HepG2 (cell line): ENCODE measurements at regions not wholly inside any gene's neighbourhood (a gene's known extent, or its start where the extent isn't known, plus 50 kb on each side); places are given as distances from the start of the nearest gene placed in this dataset.

Experiments
- ATAC-seq: fragments of 200-7000 bp; cut with Tn5 transposase; 3 replicates; pipeline ENCODE4 v1.9.1; 2020; ENCODE audit warnings: mild to moderate bottlenecking, moderate library complexity
- BruUV-seq: library from RNA; stranded (reverse); fragments of 400-500 nt; replicated peaks from 2 replicates; lab custom pipeline; 2021; lab: Mats Ljungman, UMichigan
- CTCF ChIA-PET: fragments of 300-600 bp; formaldehyde crosslinking; extraction: SDS; loops from one replicate; lab custom pipeline; 2021; ENCODE audit warnings: low total read pairs, inconsistent platforms, low intra/inter-chr PET ratio; lab: Yijun Ruan, JAX
- POLR2A ChIA-PET: fragments of 350-600 bp; sonication (Branson Sonifier 250); formaldehyde crosslinking; loops from one replicate; lab custom pipeline; 2020; ENCODE audit warnings: antibody characterized with exemption, inconsistent platforms; lab: Yijun Ruan, JAX
- DNase-seq: peaks from one replicate; pipeline ENCODE4 v3.0.0-alpha.2; 2015; ENCODE audit warnings: low spot score
- FAIRE-seq: peaks from 3 replicates; lab custom pipeline; 2011; peaks lifted over from hg19 to GRCh38; lab: Jason Lieb, UNC
- H2AFZ ChIP-seq: one replicate; pipeline ENCODE4 v1.6.1; 2011; ENCODE audit warnings: low read length, inconsistent platforms
- H3K27ac ChIP-seq: fragments of 300-600 bp; 3 replicates; pipeline ENCODE4 v1.8.0; 2011; ENCODE audit warnings: mixed run types, mild to moderate bottlenecking, mixed read lengths, low read length, inconsistent platforms; ENCODE audit not compliant: insufficient read depth; ENCODE audit errors: extremely low read length
- H3K27me3 ChIP-seq, 2 experiments: fragments of 200-600 bp in 1 of 2; 2 replicates in 1 of 2; 3 replicates in 1 of 2; pipeline versions ENCODE4 v1.6.0 to v1.8.0; 2011; ENCODE audit warnings: low read length in 2 of 2, mild to moderate bottlenecking in 2 of 2, moderate library complexity in 2 of 2, inconsistent platforms in 1 of 2; ENCODE audit not compliant: insufficient read depth in 2 of 2, control insufficient read depth in 1 of 2
- H3K36me3 ChIP-seq, 2 experiments: fragments of 200-600 bp in 1 of 2; replicated peaks in 1 of 2; 2 replicates in 1 of 2; 3 replicates in 1 of 2; pipeline versions ENCODE4 v1.5.1 to v1.8.0; 2011; ENCODE audit warnings: low read length in 2 of 2, inconsistent platforms in 1 of 2; ENCODE audit not compliant: insufficient read depth in 2 of 2, control insufficient read depth in 1 of 2
- H3K4me1 ChIP-seq: 2 replicates; pipeline ENCODE4 v1.5.1; 2012; ENCODE audit warnings: low read length, inconsistent platforms; ENCODE audit not compliant: insufficient read depth
- H3K4me2 ChIP-seq: 2 replicates; pipeline ENCODE4 v1.6.0; 2011; ENCODE audit warnings: low read depth, low read length, inconsistent platforms
- H3K4me3 ChIP-seq, 3 experiments: fragments of 200-600 bp in 1 of 3; sonication (generic), shearing (Covaris generic) in 1 of 3; replicated peaks in 1 of 3; 2 replicates each; pipeline ENCODE4 v1.5.1; 2011 to 2016; ENCODE audit warnings: low read length in 3 of 3, inconsistent platforms in 2 of 3, low read depth in 2 of 3, mild to moderate bottlenecking in 2 of 3, control low read depth in 1 of 3, mixed read lengths in 1 of 3; ENCODE audit not compliant: insufficient read depth in 1 of 3
- H3K79me2 ChIP-seq: one replicate; pipeline ENCODE4 v1.6.1; 2011; ENCODE audit warnings: low read length, inconsistent platforms; ENCODE audit not compliant: insufficient read depth
- H3K9ac ChIP-seq: 2 replicates; pipeline ENCODE4 v1.6.0; 2011; ENCODE audit warnings: mild to moderate bottlenecking, low read depth, low read length, inconsistent platforms; ENCODE audit not compliant: insufficient read depth
- H3K9me3 ChIP-seq: 2 replicates; pipeline ENCODE4 v1.5.1; 2012; ENCODE audit warnings: mild to moderate bottlenecking, low read length
- H4K20me1 ChIP-seq: 2 replicates; pipeline ENCODE4 v1.6.0; 2011; ENCODE audit warnings: inconsistent platforms, mild to moderate bottlenecking, low read length, moderate library complexity; ENCODE audit not compliant: insufficient read depth
- ARID2 ChIP-seq: sonication (generic); formaldehyde crosslinking; IDR thresholded peaks from 2 replicates; pipeline ENCODE4 v1.8.1; 2022; ENCODE audit warnings: mild to moderate bottlenecking, missing genetic modification reagents, borderline replicate concordance
- BCL3 ChIP-seq: sonication (generic); formaldehyde crosslinking; IDR thresholded peaks from 2 replicates; pipeline ENCODE4 v1.5.1; 2020; ENCODE audit warnings: mild to moderate bottlenecking, missing genetic modification reagents, moderate library complexity
- CREM ChIP-seq, 2 experiments: sonication (generic) in 1 of 2; formaldehyde crosslinking in 1 of 2; IDR thresholded peaks; 2 replicates each; pipeline versions ENCODE4 v1.4.0 to v1.6.1; 2016 to 2020; ENCODE audit warnings: antibody characterized with exemption in 1 of 2, mild to moderate bottlenecking in 1 of 2, missing genetic modification reagents in 1 of 2
- HOXD1 ChIP-seq: sonication (generic); formaldehyde crosslinking; IDR thresholded peaks from 2 replicates; pipeline ENCODE4 v1.5.0; 2020; ENCODE audit warnings: missing genetic modification reagents
- PITX1 ChIP-seq: sonication (generic); formaldehyde crosslinking; IDR thresholded peaks from 2 replicates; pipeline ENCODE4 v1.5.1; 2020; ENCODE audit warnings: mild to moderate bottlenecking, missing genetic modification reagents
- TOPORS ChIP-seq: sonication (generic); formaldehyde crosslinking; IDR thresholded peaks from 2 replicates; pipeline ENCODE4 v1.8.0; 2023; ENCODE audit warnings: mild to moderate bottlenecking, missing genetic modification reagents
- ZNF207 ChIP-seq: fragments of 450-650 bp; IDR thresholded peaks from 2 replicates; pipeline ENCODE4 v1.6.1; 2016; ENCODE audit warnings: antibody characterized with exemption, borderline replicate concordance
- ZNF609 ChIP-seq: sonication (generic); formaldehyde crosslinking; IDR thresholded peaks from 2 replicates; pipeline ENCODE4 v1.4.0; 2020; ENCODE audit warnings: mild to moderate bottlenecking, missing genetic modification reagents, borderline replicate concordance
- ZNF644 ChIP-seq: IDR thresholded peaks from 2 replicates; pipeline ENCODE4 v1.6.1; 2016; ENCODE audit warnings: low read depth
- WGBS: methylation state at CpG from one replicate; pipeline ENCODE4 v1.1.6; 2017; ENCODE audit warnings: low lambda C conversion rate; 5-methylcytosine and 5-hydroxymethylcytosine counted together
- in situ Hi-C: cut with HindIII; loops from 2 replicates; pipeline ENCODE4 v1.10.0; 2017; ENCODE audit warnings: low pct_unique_long_range_greater_than_20kb; ENCODE audit not compliant: extremely low pct_ligation_motif_present
- intact Hi-C: fragments of 100-400 bp; cut with micrococcal nuclease; formaldehyde crosslinking; loops from one replicate; pipeline ENCODE4 v1.10.0; 2022; ENCODE audit not compliant: unreplicated experiment
- TF ChIP-seq, protein P1 (sequence below): IDR thresholded peaks from 2 replicates; pipeline ENCODE4 v1.6.1; 2018; ENCODE audit warnings: missing genetic modification reagents
- TF ChIP-seq, protein P2 (sequence below): sonication (generic); formaldehyde crosslinking; IDR thresholded peaks from 2 replicates; pipeline ENCODE4 v1.8.1; 2023; ENCODE audit warnings: mild to moderate bottlenecking, missing genetic modification reagents, borderline replicate concordance

DNA sequence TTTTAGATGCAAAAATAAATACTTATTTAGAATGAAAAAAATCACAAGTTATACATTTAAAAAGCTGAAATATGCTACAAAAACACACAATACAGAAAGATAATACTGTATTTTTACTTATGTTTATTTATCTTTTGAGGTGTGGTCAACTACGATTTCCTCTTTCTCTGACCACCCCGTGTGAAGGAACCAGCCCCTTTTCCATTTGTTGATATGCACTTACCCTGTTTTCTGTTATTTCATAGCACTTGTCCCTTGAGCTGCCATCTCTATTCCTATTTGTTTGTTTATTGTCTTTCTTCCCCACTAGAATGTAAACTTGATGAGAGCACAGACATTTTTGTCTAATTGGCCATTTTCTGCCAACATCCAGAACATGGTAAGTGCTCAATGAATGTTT, 460.5 kb upstream of the TRIB2 start:
- ChIA-PET CTCF (no interaction called here), POLR2A (no interaction called here)
- H2AFZ ChIP-seq: no peak overlapping the region
- no peaks in the 10 kb centered on the region for H3K4me1 ChIP-seq
- no peaks in the 10 kb centered on the region for H3K36me3 ChIP-seq
- H3K79me2 ChIP-seq: no peaks in the 10 kb centered on the region
- H3K4me3 ChIP-seq: no peak overlapping the region
- H4K20me1 ChIP-seq: no peaks in the 10 kb centered on the region
- ATAC-seq (no peak), DNase-seq (no peak), FAIRE-seq (no peak)
- no peak overlapping the region for H3K4me2 ChIP-seq
- WGBS: 4% methylated on average over 2 of the region's 2 CpGs
- H3K9ac ChIP-seq: no peak overlapping the region
- H3K27ac ChIP-seq: no peak overlapping the region
- no peaks in the 10 kb centered on the region for H3K9me3 ChIP-seq
- no peaks in the 10 kb centered on the region for H3K27me3 ChIP-seq
- BruUV-seq: no TSS peak
- in situ Hi-C loops: no loop called here
- no peak for TF ChIP-seq BCL3
- no peak for TF ChIP-seq CREM (IDR thresholded peaks at IDR 0.05)
- no peak for TF ChIP-seq CREM (CRISPR knock-in tag; IDR thresholded peaks at IDR 0.05)
- TF ChIP-seq, protein P1, sequence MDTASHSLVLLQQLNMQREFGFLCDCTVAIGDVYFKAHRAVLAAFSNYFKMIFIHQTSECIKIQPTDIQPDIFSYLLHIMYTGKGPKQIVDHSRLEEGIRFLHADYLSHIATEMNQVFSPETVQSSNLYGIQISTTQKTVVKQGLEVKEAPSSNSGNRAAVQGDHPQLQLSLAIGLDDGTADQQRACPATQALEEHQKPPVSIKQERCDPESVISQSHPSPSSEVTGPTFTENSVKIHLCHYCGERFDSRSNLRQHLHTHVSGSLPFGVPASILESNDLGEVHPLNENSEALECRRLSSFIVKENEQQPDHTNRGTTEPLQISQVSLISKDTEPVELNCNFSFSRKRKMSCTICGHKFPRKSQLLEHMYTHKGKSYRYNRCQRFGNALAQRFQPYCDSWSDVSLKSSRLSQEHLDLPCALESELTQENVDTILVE (CRISPR knock-in tag): no peak
- no peak for TF ChIP-seq HOXD1 (CRISPR knock-in tag)
- TF ChIP-seq ZNF644 (CRISPR knock-in tag): no peak
- TF ChIP-seq ZNF207: no peak
- TF ChIP-seq, protein P2, sequence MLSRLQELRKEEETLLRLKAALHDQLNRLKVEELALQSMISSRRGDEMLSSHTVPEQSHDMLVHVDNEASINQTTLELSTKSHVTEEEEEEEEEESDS (CRISPR knock-in tag): no peak
- TF ChIP-seq ARID2: no peak
- TF ChIP-seq PITX1: no peak
- no peak for TF ChIP-seq TOPORS
- TF ChIP-seq ZNF609: no peak
- intact Hi-C loops: no loop called here
